HG02870 (cell line): ENCODE measurements at regions not wholly inside any gene's neighbourhood (a gene's known extent, or its start where the extent isn't known, plus 50 kb on each side); places are given as distances from the start of the nearest gene placed in this dataset.

Experiments used
- ATAC-seq: cut with Tn5 transposase; IDR thresholded peaks from one replicate; pipeline ENCODE4 v1.9.1; 2021; ENCODE audit warnings: mild to moderate bottlenecking, moderate library complexity; ENCODE audit not compliant: unreplicated experiment

DNA sequence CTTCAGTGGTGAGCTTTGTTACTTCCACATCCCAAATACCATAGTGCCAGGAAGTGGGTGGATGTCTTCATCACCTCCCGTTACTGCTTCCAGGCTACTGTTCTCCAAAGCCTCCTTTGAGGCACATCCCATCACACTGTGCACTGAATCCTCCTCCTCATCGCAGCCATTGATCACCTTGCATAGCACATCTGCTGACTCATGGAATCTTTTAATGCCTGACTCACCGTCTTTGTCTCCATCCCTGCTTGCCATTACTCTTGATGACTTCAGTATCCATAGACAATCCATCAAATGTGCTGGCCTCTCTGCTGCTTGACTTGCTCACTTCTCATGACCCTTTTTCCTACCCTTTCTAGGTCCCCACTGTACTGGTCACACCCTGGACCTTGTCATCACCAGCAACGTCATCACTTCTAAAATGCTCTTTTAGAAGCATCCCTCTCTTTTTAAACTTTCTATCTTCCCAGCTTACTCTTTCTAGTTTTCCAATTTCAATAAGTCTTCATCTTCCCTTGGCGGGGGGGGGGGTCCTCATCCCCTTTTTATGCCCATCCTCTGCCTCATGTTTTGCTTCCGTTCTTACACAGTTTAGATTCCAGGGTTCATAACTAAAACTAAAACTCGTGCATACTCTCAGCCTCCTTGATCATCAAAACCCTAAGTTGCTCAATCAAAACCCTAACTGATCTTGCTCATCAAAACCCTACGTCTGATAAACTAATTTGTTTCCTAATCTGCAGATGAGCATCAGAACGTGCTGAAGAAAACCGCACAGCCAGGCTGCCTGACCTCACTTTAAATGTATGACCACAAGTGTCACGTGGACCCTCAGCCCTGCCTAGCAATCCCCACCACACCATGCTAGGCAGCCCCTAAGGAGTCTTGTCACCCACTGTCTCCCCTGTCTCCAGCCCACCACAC, 289.7 kb upstream of the ZFHX3 start:
- ATAC-seq: no peak

DNA sequence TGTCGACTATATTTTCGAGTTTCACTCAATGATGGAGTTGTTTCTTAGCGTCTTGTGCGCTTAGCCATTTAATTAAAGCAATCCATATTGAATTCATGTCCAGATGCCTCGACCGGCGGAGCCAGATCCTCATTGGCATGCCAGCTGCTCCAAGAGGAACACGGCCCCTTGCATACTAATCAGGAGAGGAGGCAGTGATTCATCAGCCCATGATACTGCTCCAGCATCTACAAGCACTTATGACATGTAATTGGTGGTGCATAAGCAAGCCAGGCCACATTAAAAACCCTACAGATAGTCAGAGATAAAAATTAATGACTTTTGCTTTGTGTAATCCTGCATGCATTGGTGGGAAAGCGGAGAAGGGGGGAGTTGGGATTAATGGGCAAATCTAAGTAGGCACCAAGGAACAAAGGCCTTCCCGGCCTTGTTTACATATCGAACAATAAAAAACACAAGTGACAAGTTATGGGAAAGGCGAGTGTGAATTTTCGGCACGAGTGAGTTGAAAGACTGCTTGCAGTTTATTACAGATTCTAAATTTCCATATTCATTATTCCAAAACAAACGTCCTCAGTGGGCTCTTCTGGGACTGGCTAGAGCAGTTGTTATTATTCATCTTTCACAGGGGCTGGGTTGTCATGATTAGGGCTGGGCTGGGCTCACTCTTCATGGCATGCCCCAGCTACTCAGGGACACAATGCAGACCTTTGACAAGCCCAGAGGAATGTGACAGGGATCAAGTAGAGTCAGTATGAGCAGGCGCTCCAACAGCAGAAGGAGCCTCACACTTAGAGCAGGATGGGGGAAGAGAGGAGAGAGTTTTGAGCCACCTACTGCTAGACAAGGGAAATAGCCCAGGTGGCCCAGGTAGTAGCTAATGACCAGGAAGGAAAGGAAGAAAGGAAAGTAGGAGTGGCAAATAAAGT, 281.7 kb upstream of the ZFHX3 start:
- ATAC-seq: no peak

DNA sequence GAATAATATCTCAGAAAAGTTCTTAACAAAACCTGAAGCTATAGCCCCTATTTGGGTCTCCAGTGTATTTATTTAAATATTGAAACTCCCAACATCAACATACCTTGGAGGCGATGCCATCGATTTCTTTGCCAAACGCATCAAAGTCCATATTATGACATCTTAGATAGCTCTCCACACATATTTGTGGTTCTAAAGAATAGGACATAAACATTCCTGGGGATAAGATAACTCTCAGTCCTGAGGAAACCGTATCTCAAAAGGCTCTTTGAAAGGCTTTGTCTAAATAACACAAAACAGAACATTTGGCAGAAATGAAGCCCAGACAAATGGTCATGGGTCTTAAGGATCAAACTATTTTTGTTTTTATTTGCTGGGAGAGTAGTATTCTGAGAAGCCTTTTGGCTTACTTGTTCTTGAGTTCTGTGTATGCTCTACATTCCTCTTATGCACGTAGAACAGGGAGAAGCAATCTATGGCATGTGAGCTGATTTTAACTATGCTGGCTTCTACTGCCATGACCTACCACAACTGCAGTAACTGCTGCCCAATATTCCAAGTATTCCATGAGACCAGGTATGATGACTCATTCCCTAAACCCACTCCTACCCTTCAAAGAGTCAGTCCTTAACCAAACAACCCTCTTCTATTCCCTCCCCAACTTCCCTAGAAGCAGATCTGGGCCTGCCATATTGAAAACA, 279.0 kb upstream of the ZFHX3 start:
- no peak for ATAC-seq

DNA sequence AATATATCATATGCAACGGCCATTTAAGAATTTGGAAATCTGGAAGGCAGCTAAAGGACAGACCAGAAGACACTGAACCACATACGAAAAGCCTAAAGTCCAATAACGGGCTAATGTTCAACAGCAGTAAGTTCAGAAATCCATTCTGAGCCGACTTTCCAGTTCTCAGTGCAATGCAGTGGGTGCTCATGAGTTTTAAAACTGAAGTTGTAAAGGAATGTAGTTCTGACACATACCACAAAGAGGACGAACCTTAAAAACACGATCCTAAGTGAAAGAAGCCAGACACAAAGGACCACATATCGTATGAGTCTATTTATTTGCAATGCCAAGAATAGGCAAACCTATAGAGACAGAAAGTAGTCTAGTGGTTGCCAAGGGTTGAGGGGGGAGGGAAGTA, 278.3 kb upstream of the ZFHX3 start:
- no peak for ATAC-seq

DNA sequence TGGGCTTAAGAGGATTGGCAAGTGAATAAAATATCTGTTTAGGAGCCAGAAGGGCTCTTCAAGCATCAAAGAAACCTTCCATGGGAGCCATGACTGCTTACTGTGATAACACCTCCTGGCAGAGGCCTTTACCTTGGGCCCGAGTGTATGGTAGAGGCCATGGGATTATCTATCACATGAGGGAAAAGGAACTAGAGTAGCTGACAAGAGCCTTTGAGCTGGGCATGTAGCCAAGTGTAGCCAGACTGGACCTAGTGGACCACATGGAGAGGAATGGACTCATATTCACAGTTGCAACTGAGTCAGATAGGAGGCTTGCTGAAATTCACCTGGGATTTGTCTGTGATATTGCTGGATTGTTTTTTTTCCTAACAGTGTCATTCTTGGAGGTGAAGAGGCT, 276.0 kb upstream of the ZFHX3 start:
- no peak for ATAC-seq

DNA sequence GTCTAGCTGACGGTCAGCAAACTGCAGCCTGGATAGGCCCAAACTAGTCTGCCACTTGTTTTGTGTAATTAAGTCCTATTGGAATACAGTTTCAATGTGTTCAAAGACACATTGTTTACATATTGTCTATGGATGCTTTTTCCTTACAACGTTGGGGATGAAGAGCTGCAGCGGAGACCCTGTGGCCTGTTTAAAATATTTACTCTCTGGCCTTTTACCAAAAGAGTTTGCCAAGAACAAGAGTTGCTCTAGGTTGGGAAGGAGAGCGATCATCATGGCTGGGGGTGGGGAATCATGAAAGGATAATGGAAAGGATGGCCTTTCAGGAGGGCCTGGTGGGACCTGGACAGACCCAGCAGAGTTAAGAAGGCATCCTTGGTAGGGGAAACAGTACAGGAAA, 274.9 kb upstream of the ZFHX3 start:
- ATAC-seq: no peak

DNA sequence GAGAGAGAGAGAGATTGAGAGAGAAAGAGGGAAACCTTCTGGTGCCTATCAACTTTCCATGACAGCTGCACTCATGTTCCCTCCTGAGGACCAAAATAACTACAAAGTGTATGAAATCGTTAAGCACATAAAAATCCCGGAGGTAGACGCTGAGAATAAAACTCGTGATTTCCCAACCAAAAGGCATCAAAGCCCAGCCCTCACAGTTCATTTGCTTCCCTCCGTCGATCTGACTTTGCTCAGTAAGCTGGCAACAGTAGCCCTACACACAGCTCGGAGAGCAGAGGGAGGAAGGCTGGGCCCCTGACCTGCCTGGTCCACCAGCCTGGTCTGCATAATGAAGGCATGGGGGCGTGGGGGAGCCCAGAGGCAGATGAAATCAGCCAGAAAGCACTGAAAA, 273.9 kb upstream of the ZFHX3 start:
- ATAC-seq: no peak

DNA sequence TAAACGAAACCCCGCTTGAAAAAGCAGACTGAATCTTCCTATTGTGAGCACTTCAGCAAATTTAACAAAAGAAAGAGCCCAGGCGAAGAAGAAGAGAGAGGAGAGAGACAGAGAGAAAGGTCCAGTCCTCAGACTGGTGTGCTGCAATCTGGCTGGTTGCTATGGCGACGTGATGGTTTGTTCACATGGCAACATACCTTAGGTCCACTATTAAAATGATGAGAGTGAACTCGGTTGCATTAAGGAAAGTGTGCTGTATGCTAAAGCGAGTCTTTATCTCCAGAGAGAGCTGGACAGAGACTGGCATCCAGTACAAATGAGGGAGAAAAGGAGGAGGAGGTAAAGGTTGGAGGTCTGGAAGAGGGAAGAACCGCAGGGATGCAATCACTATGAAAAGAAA, 271.8 kb upstream of the ZFHX3 start:
- ATAC-seq: no peak

DNA sequence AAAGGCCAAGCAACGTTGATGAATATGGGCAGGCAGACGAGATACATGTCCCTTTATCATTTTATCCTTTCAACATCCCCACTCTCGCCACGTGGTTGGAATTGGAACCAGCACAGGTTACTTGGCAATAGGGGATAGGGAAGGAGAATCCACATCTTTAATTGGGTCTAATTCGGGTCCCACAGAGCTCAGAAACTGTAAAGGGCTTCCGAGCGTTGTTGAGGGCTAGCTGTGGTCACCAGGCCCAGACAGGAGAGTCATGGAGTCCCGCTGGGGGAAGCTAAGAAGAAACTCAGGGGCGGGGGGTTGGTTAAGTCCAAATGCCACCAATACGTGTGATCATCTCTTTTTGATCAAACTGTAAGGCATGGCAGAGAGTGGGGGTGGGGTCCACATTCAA, 271.3 kb upstream of the ZFHX3 start:
- ATAC-seq: no peak

DNA sequence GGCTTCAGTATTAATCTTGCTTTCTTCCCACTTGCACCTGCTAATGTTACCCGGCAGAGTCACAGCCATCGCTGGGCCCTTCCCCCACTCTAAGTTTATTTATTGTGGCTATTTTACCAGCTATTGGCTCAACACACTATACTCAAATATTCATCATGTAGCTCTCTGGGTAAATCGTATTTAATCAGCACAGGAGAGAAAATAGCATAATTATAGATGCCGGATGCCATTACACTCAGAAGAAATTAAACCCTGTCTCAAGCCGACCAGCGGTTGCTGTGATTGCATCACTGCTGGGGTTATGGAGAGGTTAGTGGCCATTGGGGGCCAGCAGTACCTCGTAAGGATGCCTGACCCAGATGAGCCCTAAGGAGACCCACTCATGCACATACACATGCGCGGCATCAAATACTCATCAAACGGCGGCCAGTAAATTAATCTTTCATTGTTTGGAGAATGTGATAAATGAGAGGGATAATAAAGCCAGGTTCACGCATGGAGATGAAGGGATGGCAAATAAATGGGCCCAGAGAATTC, 269.5 kb upstream of the ZFHX3 start:
- ATAC-seq: no peak

DNA sequence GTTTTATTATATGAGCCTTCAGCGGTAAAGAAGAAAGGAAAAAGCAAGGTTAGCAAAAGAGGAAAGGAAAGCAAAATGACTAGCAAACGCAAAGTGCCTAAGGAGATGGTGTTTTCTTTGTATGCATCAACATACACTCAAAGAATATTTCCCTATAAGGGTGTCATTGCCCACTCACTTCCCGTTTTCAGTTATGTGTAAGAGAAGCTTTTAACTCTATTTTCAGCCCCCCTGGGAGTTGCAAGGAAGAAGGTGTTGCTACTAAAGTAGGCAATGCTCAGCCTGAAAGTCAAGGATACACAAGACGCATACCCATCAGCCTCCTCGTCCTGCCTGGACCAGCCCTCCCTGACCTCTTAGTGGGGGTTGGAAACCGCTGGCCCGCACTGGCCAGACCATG, 267.7 kb upstream of the ZFHX3 start:
- peak; percentile 73 for ATAC-seq

DNA sequence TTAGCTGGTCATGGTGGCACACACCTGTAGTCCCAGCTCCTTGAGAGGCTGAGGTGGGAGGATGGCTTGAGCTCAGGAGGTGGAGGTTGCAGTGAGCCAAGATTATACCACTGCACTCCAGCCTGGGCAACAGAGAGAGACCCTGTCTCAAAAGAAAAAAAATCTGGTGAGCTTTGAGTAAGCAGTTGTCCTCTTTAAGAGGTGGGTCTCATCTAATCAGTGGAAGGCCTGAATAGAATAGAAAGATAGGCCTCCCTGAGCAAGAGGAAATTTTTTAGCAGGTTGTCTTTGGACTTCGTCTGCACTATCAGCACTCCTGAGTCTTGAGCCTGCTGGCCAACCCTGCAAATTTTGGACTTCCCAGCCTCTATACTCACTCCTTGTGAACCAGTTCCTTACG, 266.0 kb upstream of the ZFHX3 start:
- ATAC-seq: no peak

DNA sequence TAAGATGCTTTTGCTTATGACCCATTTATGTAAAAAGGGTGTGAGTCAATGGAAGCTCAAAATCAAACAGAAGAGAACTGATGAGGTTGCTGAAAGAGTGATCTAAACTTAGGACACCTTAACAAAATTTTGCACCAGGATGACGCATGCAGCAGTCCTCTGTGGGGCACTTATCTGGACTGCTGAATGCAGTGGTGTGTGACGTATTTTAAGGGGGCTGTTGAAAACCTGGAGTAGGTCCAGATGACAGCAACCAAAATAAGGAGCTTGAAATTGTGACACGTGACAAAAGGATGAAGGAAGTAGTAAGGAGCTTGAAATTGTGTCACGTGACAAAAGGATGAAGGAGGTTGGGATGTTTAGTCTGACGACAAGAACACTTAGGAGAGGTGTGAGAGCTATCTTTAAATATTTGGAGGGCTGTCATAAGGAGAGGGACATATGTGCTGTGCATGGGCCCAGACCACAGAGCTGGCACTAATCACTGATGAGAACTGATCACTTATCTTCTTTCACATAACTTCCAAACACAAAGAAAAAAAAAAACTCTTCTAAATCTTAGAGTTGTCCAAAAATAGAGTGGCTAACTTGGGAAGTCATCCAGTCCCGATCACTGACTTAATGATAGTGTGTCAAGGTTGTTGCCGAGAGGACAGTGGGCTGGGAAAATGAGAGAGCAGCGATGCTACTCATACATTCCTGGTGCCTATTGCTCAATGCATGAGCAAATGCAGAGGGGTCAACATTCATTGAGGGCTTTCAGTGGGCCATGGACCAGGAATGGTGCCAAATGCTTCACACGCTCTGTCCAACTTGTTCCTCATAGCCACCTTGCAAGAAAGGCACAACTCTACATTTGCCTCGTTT, 264.2 kb upstream of the ZFHX3 start:
- ATAC-seq: no peak

DNA sequence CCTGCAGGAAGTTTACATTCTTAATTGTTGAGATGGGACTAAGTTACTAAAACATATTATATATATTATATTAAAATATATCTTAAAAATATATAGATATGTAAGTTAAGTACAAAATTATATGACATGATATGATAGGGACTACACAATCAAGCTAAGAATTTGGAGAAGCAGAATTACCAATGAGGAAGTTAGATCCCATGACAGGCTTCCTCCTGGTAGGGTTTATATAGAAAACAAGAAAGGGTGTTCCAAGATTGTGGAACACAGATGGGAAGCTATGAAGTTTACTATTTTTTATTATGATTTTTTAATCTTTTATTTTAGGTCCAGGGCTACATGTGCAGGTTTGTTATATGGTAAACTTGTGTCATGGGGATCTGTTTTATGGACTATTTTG, 260.8 kb upstream of the ZFHX3 start:
- no peak for ATAC-seq

DNA sequence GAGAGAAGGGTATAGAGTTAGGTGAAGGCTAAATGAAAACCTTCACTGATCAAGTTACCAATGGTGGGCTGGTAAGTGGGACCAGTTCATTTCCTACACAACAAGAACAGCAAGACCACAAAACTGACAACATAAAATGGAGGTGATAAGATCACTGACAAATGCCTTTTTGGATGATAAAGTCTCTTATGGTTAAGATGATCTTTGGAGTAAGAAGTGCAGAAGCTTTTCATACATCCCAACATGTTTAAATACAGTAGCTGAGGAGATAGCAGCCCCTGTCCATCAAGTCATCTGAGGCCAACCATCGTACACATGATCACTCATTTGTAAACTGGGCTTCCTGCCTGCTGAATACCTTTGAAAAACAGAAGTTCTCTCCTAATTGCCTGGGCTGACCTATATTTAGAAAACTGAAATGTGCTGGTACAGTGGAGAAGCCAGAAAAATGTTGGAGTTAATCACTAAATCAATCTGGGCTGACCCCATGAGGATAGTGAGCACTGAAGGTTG, 259.0 kb upstream of the ZFHX3 start:
- ATAC-seq: no peak

DNA sequence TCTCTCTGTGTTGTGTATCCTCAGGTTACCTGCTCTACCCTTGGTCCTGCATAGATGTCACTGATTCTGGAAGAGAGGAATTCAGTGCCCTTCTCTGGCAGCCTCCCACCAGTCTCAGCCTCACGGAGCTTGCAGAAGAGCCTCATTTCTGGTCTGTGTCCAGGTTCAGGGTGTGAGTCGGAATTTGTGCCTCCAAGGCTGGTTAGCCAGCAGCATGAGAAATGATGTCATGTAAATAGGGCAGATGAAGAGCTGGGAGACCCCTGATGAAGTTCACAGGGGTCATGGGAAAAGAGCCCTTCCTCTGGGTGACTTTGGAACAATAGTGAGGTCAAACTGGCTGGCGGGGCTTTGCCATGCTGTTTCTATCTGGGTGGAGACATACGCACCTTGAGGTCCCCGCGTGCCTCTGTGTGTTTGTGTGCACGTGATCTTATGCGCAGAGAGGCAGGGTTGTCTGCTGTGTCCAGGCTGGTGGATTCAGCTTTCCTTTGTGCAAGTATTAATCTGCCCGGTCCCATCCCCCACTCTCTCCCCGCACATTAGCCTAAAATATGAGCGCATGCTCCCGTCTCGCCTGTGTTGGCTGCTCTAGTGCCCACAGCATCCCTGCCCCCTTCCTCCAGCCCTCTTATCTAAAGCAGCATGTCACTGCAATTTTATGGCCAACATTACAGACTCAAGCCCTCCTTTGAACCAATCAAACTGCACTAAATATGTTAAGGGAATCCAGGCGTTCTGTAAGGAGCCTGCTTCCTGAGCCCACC, 256.3 kb upstream of the ZFHX3 start:
- ATAC-seq: no peak

DNA sequence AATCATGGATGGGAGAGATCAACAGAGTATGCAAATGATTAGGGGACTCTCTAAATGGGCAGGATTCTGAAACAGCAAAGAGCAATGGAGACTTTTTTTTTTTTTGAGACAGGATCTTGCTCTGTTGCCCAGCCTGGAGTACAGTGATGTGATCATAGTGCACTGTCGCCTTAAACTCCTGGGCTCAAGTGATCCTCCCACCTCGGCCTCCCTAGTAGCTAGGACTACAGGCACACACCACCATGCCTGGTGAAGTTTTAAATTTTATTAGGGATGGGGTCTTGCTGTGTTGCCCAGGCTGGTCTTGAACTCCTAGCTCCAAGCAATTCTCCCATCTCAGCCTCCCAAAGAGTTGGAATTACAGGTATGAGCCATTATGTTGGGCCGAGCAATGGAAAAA, 255.0 kb upstream of the ZFHX3 start:
- no peak for ATAC-seq

DNA sequence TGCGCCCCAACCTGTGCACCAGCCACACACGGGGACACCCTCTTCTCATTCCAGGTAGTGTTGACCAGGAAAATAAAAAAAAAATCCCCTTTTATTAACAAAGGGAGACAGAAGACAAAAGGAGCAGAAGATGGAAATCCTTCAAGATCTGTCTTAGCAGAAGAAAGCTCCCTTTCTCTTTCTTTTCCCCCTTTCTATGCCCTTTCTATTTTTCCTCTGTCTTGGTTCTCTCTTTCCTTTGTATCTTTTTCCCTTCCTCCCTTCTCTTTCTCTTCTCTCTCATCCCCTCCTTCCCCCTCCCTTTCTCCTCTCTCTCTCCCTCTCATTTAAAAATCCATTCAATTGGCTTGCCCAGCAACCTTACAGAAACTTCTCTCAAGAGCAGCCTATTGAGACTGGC, 254.1 kb upstream of the ZFHX3 start:
- no peak for ATAC-seq

DNA sequence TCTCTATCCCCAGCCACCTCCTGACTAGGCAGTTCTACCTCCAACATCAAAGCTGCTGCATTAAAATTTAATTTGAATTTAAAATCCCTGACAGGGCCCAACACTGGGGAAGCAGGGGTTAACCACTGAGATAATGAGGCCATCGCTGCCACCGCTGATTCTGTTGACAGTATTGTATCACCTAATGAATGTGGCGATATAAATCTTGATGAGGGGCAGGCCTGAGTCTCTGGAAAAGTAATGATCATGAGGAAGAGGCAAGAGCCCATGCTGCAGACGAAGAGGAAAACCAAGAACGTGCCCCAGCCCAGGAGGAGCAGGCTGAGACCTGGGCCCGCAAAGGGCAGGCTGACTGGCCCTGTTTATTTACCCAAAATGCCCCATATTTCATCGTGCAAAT, 251.4 kb upstream of the ZFHX3 start:
- no peak for ATAC-seq
